CMK (cell line): ENCODE measurements at regions not wholly inside any gene's neighbourhood (a gene's known extent, or its start where the extent isn't known, plus 50 kb on each side); places are given as distances from the start of the nearest gene placed in this dataset.

Experiments used
- DNase-seq: peaks from one replicate; pipeline ENCODE4 v3.0.0-alpha.2; 2010; ENCODE audit warnings: low read depth

GRCh38 chr18:32542221-32542798 is 71.6 kb upstream of the GAREM1 start:
- DNase-seq, result no peak

GRCh38 chr18:32530947-32531651 is 60.4 kb upstream of the GAREM1 start:
- DNase-seq, result no peak

GRCh38 chr18:32529722-32530420 is 59.2 kb upstream of the GAREM1 start:
- no peak for DNase-seq

DNA sequence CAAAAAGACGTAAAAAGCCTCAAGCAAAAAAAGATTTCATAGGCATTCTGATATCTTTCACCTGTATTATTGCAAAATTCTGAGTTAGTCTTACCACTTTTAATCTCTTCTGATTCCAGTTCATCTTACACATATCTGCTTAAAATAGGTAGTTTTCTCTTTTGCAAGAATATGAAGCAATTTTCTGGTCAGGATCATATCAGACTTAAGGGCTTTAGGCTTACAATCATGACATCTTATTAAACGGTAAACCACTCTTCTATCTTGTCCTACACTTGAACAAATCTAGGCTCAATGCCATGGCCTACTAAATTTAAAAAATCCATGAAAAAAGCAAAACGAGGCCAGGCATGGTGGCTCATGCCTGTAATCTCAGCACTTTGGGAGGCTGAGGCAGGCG is 50.1 kb upstream of the GAREM1 start:
- no peak for DNase-seq
